ENCODE measurements at regions not wholly inside any gene's neighbourhood (a gene's known extent, or its start where the extent isn't known, plus 50 kb on each side); places are given as distances from the start of the nearest gene placed in this dataset.

GRCh38 chr5:101296477-101296876, 393.4 kb upstream of the ST8SIA4 start (continued):
- no peak for TF ChIP-seq EP300 (IDR thresholded peaks at IDR 0.05; ENCODE audit: borderline replicate concordance in 1 of 2, low read depth in 2 of 2, low read length in 2 of 2)
- TF ChIP-seq SUZ12 (IDR thresholded peaks at IDR 0.05; ENCODE audit: low read length): no peak
- TF ChIP-seq CBX8 (IDR thresholded peaks at IDR 0.05; ENCODE audit: borderline replicate concordance, low read depth, low read length): no peak
- TF ChIP-seq FOSL1 (IDR thresholded peaks at IDR 0.05; ENCODE audit: insufficient read depth, low read depth, low read length): no peak
- no peak for TF ChIP-seq HDAC6 (IDR thresholded peaks at IDR 0.05; ENCODE audit: low read depth, low read length)

Data from H1 (cell line).